ENCODE measurements at regions not wholly inside any gene's neighbourhood (a gene's known extent, or its start where the extent isn't known, plus 50 kb on each side); places are given as distances from the start of the nearest gene placed in this dataset.

- TF ChIP-seq CTCF (IDR thresholded peaks at IDR 0.05) (no peak), POLR2A (IDR thresholded peaks at IDR 0.05) (no peak)
Measured at GRCh38 chr7:17054836-17055235, 173.1 kb upstream of the AGR3 start.
